ENCODE measurements at regions not wholly inside any gene's neighbourhood (a gene's known extent, or its start where the extent isn't known, plus 50 kb on each side); places are given as distances from the start of the nearest gene placed in this dataset.

- DNase-seq: no peak
Measured at GRCh38 chrX:80316526-80316925, 103.7 kb upstream of the TENT5D start.

- DNase-seq: no peak
Measured at GRCh38 chrX:80317646-80318045, 102.6 kb upstream of the TENT5D start.

GRCh38 chrX:80331285-80331684, 89.0 kb upstream of the TENT5D start:
- no peak for DNase-seq

GRCh38 chrX:80334583-80334982, 85.7 kb upstream of the TENT5D start:
- peak; percentile 11 for DNase-seq

- DNase-seq: peak; percentile 81
Measured at GRCh38 chrX:80335062-80335830, 85.0 kb upstream of the TENT5D start.

GRCh38 chrX:80354966-80355465, 65.2 kb upstream of the TENT5D start:
- peak; percentile 85 for DNase-seq
